Right renal cortex interstitium (tissue), 3 donors: ENCODE measurements at regions not wholly inside any gene's neighbourhood (a gene's known extent, or its start where the extent isn't known, plus 50 kb on each side); places are given as distances from the start of the nearest gene placed in this dataset.
A peak's percentile ranks its signal among the peaks of the same experiment; 100 is the strongest.

Source experiments
- DNase-seq, 3 donors: peaks; one replicate each; pipeline ENCODE4 v3.0.0-alpha.2; 2013; ENCODE audit warnings: low read depth in 3 of 3, low spot score in 2 of 3

GRCh38 chr18:46262856-46263255 is 158.7 kb downstream of the HAUS1 start:
- DNase-seq = no peak

DNA sequence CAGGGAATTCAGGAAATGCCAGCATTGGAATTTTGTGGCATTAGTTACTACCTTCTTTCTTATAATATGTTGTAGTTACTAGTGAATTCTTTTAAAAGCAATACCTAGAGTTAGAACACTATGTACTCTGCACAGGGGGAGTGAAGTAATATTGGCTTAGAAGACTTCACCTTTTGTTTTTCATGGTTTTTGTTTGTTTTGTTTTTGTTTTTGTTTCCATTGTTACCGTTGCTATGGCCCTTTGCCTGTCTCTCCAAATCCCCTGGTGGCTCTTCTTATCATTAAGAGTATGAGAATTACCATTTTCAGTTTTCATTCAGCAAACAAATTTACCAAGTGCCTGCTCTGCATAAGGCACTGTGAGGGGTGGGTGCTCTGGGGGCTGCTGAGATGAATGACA is 160.1 kb downstream of the HAUS1 start:
- DNase-seq = no peak

DNA sequence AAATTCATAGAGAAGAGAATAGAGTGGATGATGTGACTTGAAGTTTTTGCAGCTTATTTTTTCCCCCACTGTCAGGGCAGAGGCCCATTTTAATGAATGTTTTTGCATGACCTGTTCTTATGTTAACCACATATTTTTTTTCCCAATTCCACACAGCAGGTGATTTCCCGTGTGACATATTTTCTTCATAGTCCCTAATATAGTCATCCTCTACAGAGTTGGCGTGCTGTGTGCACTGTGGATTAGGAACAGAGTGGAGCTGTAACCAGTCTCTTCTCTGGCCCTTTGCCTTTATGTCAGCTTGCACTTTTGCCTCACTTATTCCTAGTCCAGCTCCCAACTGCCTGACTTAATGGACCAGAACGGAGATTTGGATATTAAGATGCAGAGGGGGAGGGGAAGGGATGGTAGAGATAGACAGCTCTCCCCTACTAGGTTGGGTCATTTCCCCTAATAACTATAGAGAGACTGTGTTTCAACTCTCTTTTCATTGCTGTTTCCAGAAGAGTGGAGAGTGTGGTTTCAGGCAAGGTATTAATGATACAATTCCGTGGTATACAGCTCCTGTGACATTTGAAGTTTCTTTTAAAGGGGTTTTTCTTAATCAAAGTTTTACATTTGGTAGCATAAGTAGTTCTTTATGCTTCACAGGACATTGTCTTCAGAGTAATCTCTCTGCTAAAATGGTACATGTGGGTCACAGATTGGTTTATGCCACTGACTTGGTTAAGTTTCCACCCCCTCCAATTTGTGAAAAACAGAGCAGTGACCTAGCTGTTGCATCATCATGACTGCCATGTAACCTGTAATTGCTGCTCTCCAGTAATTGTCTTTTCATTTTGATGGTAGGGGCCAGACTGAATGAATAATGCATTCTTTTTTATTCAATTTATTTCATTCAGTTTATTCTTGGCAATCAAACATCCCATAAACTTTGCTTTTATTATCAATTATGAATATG is 161.3 kb downstream of the HAUS1 start:
- DNase-seq = no peak

DNA sequence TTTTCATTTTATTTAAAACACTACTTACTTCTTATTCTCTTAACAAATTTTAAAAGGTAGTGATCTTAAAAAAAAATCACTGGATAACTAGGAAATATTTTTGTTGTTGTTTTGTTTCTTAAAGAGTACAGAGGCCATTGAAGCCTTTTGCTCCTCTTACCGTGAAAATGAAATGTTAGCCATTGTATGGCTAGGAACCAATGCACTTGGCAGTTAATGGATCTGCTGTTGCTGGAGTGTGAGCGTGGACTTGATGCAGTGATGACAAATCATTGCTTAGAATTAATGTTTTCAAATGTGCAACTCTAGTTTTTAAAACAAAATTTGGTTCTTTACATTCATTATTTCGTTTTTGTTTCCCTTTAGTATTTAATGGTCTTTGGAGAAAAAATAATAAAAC is 162.3 kb downstream of the HAUS1 start:
- no peak for DNase-seq

- DNase-seq = no peak
Observed at GRCh38 chr18:46268671-46269070, 164.5 kb downstream of the HAUS1 start.

- DNase-seq = no peak
Observed at GRCh38 chr18:46269275-46269674, 165.1 kb downstream of the HAUS1 start.

DNA sequence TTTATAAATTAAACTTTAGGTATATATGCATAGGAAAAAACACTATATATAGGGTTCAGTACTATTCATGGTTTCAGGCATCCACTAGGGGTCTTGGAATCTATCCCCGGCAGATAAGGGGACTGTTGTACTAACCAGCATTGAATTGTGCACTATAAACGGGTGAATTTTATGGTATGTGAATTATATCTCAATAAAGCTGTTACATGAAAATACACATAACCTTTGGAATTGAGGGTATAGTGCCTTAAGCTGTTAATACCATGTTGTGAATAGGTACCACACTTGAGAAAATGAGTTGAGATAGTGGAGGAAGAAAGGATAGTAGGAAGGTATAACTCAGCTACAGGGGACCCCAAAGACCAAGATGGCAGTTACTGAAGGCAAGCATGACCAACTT is 167.3 kb downstream of the HAUS1 start:
- no peak for DNase-seq

DNA sequence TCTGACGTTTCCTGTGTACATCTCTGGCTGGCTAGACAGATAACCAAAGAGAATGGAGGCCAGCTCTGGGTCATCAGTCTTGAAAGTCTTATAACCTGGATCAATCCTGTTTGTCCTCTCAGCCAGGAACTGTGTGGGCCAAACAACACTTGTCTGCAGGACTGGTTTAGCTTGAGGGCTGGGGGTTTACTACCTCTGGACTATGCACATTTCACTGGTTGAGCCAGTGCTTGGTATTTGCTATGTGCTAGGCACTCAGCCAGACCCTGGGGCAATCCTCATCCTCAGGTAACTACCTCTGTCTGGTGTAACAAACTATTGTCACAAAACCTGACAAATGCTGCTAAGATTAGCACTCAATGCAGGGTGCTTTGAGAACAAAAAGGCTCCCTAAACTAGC is 169.7 kb downstream of the HAUS1 start:
- no peak for DNase-seq

DNA sequence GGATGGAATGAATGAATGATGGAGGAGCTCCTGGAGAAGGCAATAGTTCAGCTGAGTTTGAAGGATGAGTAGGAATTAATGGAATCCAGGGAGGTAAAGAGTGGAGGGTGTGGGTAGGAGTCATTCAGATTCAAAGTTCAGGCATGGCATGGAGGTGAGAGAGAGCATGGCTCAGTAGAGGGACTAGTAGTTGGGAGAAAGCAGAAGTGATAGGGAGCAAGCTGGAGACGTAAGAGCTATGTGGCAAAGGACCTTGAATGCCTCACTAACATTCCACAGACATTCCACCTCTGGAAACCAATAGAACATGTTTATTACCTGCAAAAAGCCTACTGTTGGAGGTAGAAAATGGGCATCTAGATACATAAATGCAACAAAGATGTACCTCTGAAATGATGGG is 170.1 kb downstream of the HAUS1 start:
- DNase-seq = no peak

DNA sequence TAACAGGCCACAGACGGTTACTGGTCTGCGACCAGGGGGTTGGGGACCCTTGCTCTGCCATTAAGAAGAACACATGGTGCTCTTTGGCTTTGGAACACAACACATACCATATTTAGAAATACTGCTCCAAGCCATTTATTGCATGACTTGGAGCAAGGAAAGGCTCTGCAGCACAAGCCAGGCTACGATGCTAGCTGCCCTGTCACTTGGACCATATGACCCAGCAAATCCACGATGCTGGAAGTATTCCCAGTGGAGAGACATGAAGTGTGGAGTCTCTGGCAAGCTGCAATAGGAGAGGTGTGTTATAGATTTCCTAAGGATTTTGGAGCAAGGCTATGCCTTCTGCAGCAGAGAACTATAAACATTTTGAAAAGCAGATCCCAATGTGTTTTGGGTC is 171.2 kb downstream of the HAUS1 start:
- no peak for DNase-seq

DNA sequence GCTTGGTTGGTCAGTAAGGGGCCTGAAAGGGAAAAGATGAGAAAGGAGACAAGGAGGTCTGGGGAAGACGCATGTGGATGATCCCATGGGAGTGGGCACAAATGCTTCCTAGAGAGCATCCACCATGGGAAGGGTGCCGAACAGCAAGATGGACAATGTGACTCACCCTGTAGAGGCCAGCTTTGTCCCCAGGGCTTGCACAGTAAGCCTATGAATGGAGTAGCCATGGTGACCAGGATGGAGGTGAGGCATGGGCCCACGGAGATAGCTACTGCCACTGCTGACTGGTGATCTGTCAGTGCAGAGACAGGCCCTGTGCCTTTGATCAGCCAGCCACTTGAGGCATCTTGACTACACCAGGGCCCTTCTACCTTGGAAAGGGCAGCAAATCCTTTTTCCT is 172.6 kb downstream of the HAUS1 start:
- no peak for DNase-seq

- DNase-seq = no peak
Observed at GRCh38 chr18:46278481-46279465, 174.6 kb downstream of the HAUS1 start.

GRCh38 chr18:46279673-46280072 is 175.5 kb downstream of the HAUS1 start:
- DNase-seq = no peak

GRCh38 chr18:46281185-46282176 is 177.3 kb downstream of the HAUS1 start:
- DNase-seq = peak; percentile 42 to 63 (median 50)

- DNase-seq = no peak
Observed at GRCh38 chr18:46282177-46282570, 178.0 kb downstream of the HAUS1 start.

DNA sequence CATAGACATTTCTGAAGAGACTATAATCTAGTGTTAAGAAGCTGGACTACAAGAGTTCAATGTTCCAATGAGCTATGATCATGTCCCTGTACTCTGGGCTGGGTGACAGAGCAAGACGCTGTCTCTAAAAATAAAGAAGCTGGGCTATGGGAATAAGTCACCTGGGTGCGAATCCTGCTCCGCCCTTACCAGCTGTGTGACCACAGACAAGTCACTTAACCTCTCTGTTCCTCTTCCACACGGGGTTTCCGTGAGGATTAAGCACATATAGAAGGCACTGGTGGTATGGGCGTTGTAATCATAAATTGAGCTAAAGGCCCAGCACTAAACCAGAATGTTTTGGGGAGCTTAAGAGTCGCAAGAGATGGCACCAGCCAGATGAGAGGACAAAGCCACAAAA is 178.5 kb downstream of the HAUS1 start:
- DNase-seq = no peak

- no peak for DNase-seq
Observed at GRCh38 chr18:46283268-46283667, 179.1 kb downstream of the HAUS1 start.

GRCh38 chr18:46283895-46284295 is 179.7 kb downstream of the HAUS1 start:
- DNase-seq = no peak

DNA sequence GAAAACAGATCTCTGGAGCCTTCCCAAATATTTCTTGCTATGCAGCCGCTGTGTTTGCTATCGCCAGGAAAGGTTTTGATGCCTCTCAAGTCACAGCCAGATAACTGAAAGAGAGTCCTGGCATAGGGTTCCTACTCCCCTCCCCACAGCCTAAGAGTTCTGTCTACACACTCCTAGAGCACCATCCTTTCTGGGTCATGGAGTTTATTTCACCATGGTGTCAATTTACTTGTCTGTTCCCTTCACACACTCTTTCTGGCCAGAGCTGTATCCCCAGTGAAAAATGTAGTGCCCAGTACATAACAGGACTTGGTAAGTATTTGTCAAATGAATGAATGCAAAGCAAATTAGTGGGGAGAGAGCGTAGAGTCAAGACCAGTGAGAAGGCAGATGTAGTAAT is 185.3 kb downstream of the HAUS1 start:
- DNase-seq = no peak

GRCh38 chr18:46289931-46290330 is 185.7 kb downstream of the HAUS1 start:
- DNase-seq = no peak
